ENCODE measurements at regions not wholly inside any gene's neighbourhood (a gene's known extent, or its start where the extent isn't known, plus 50 kb on each side); places are given as distances from the start of the nearest gene placed in this dataset.

DNA sequence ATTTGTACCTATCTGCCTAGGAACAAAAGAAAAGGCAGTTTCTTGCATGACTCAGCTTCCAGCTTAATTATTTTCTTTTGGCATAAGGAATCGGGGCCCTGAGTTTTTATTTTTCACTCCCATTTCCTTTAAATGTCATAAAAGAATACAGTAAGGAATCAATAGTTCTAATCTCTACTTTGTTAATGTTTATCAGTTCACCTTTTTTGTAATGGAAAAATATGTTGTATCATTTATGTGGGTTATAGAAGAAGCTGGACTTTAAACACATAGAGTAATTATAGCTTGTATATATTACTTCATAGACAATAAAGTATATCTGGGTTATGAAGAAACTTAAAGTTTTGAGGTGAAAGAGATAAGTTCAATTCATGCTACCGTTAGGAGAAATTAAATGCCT, 1214.8 kb upstream of the GJE1 start:
- no peak for DNase-seq (ENCODE audit: low read depth in 2 of 2)

DNA sequence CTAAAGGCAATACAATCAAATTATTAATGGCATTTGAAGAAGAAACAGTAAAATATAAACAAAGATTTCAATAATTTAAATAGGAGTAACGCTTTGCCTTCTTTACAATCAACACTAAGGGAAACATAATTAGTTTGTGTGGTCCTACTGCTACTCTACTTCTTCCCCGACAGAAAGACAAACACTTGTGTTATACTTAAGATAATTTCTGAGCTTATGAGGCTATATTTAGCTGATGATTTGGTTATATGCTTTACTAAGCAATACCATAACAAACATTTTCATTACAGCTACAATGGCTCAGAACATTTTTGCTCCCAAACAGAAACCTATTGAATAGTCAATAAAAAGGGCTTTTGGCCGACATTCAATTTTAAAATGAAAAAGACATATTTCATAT, 1217.2 kb upstream of the GJE1 start:
- no peak for DNase-seq (ENCODE audit: low read depth in 2 of 2)

DNA sequence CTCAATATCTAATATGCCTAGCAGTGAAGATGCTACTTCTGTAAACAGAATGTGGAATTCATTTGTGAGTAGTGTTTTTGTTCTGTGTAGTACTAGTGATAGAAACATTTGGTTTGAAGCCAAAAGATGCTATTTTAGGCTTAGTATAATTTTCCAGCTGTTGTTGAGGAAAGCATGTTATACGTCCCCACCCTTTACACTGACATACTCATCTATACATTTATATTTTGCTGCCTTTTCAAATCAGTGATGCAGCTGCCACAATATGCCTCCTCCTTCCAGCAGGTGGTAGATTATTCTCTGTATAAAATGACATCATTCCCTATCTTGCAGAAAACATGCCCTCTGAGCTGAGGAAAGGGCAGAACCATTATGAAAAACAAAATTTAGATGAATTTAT, 1217.6 kb upstream of the GJE1 start:
- DNase-seq (ENCODE audit: low read depth in 2 of 2): no peak

DNA sequence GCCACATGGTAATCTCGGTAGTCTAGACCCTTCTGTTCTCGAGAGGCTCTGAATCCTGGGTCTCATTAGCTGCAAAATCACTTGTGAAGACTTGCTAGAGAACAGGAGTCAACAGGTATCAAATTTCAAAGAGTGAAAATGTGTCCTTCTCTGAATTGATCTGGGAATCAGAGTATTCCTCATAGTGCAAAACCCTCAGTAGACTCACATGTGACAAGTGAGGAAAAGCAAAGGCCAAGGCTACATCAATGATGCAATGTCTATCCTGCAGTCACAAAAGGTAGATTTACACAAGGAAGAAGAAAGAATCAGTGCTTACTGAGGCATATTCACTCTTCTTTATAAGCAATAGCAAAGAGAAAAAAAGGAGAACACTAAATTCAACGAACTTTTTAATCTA, 1220.0 kb upstream of the GJE1 start:
- DNase-seq (ENCODE audit: low read depth in 2 of 2): no peak

DNA sequence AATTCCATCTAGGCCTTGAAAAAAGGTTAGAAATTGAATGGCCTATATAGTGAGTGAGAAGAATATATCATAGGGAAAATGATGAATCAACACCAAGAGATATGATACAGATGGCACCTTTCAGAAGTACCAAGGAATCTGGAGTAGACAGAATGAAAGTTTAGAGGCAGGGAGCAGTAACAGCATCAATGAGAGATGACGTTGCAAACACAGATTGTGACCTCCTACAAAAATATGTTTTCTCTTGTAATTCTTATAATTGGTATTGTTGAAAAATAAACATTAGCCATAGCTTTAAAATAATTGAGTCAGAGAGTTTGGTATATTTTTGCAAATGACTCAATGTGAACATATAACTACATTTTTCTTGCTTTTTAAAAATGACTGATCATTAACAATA, 1223.1 kb upstream of the GJE1 start:
- DNase-seq (ENCODE audit: low read depth in 2 of 2): no peak

DNA sequence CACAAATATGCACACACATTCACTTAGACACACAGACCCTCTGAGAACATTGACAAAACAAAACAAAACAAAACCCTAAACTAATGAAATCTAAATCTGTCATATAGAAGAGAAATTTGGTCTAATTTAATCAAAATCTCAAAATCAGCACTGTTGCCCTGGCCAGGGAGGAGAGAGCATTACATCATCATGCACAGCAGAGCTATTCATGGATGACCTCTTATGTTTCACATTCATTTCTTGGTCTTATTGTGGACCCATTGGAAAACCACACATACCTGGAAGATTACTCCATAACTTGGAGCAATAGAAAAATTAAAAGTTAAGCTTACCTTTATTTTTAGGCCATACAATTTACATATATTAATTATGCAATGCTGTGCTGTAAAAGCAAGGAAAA, 1223.6 kb upstream of the GJE1 start:
- no peak for DNase-seq (ENCODE audit: low read depth in 2 of 2)

DNA sequence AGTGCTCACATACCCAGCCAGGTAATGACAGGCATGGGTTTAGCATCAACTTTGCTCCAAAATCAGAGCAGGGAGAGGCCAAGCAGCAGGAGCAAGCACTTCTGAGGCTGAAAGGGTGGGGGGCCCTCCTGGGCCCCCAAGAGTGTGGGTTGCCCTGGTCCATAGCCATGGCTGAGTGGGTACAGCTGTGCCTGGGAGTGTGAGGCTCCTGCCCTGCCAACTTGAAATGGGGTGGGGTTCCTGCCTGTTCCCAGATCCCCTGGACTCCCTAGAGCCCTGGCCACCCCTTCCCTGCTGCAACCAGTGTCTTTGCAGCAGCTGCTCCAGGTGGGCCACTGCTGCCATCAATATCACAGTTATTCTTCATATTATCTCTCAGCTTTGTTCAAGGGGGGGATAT, 1224.2 kb upstream of the GJE1 start:
- DNase-seq (ENCODE audit: low read depth in 2 of 2): no peak

DNA sequence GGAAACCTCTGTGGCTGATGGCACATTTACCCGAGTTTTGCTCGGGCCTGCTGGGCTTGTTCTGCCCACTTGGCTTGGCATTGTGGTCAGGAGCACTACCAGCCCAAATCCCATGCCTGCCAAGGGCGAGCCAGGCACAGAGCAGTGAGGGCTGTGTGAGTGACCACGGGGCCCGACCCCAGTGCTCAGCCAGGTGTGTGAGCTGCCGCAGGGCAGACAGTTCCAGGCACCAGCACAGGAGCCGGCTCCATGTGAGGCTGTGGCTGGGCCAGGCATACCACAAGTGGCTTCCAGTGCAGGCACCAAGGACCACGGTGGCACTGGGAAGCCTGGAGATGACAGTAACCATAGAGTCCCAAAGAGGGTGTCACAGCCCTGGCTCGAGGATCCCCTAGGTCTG, 1225.5 kb upstream of the GJE1 start:
- no peak for DNase-seq (ENCODE audit: low read depth in 2 of 2)

DNA sequence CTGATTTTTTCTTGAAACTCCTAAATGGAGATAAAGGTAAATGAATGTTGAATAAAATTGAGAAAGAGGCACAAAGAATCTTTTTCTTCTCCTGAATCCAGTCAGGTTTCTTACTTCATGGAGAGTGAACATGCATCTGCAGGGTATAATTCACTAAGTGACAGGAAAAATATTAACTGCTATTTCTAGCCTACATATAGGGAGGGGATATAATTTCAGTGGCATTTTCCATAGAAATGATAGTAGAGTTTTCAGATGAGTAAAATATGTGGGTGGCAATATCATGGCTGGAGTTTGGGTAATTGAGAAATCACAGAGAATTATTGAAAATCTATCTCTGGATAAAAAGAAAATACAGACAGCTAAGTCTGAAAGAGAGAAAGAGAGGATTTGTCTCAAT, 1227.0 kb upstream of the GJE1 start:
- DNase-seq (ENCODE audit: low read depth in 2 of 2): no peak

DNA sequence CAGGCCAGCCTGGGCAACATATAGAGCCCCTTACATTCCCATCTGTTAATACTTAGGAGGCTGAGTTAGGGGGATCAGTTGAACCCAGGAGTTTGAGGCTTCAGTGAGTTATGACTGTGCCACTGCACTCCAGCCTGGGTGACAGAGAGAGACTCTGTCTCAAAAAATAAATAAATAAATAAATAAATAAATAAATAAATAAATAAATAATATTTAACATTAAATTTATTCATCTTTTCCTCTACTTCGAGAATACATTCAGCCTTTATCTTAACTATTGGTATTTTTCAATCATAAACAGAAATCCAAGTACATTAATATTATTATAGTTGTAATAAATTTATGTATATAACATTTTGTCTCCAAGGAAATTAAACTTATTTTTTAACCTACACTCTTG, 1227.7 kb upstream of the GJE1 start:
- DNase-seq (ENCODE audit: low read depth in 2 of 2): no peak

DNA sequence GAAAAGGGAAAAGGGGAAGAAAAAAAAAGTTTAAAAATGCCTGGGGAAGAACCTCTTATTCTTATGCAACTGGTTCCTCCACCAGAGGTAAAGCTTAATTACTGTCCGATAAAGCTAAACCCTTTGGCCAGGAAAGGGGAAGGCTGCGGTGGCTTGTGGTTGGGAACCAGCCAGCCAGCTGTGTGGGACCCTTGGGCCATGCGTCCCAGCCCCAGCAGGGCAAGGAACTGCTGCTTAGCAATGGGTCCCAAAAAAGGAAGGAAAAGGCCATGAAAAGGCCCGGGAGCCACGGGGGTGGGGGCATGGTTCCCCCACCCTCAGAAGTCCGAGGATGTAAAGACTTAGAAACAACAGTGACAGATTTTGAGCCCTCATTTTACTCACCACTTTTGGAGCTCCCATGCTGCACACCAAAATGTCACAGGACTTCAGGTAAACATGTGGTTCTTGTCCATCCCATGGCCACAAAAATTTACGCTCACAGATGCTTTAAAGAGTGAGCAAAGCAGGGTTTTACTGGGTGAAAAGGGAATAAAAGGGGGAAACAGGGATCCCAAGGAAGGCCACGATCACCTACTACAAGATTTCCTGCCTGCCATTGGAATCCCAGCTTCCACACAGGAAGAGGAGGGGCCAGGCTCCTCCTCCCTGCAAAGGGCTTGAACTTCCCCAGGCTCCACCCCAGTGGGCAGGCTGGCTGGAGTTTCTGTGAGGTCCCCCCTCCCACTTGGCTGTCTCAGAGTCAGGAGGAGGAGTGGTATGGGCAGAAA, 1234.7 kb upstream of the GJE1 start:
- DNase-seq (ENCODE audit: low read depth in 2 of 2): no peak

DNA sequence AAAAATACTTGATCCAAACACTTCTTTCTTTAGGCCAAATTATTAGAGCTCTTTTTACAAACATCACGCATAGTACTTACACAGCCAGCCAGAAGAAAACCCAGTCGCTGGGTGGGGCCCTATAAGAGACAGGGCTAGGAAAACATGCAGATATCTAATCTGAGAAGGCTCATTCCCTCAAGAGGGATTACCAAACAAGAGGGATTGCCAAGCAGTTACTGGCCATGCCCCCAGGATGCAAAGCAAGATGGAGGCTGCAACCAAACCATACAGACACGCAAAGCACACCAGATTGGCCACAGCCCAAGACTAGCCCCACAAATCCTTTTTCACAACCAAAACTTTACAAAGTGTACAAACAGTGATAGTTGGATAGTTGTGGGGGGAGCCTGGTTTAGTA, 1235.4 kb upstream of the GJE1 start:
- DNase-seq (ENCODE audit: low read depth in 2 of 2): no peak

DNA sequence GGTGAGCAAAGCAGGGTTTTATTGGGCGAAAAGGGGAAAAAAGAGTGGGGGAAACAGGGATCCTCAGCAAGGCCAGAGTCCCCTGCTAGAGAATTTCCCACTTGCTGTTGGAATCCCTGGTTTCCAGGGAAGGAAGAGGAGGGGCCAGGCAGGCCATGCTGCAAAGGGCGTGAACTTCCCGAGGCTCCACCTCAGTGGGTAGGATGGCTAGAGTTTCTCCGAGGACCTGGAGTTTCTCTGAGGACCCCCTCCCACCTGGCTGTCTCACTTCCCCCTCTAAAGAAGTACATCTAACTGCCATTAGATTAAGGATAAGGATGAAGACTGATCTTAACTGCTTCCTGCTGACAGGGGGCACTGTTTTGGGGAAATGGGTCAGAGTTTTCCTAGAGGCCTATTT, 1239.3 kb upstream of the GJE1 start:
- DNase-seq (ENCODE audit: low read depth in 2 of 2): no peak

DNA sequence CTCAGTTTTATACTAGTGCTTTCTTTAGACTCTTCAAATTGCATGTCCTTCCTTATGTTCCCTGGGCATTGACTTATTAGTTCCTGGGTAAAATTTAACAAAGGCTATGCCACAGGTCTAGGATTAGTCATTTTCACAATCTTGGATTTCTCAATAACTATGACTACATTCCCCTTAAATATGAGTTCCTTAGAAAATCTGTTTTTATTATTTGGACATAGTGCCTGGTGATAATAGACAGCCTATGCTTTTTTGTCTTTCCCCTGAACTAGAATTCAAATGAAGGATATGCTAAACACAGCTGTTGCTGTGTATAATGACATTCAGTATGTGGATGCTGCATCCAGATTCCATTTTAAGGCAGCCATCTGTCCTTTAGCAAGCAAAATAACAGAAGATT, 1252.8 kb upstream of the GJE1 start:
- no peak for DNase-seq (ENCODE audit: low read depth in 2 of 2)

DNA sequence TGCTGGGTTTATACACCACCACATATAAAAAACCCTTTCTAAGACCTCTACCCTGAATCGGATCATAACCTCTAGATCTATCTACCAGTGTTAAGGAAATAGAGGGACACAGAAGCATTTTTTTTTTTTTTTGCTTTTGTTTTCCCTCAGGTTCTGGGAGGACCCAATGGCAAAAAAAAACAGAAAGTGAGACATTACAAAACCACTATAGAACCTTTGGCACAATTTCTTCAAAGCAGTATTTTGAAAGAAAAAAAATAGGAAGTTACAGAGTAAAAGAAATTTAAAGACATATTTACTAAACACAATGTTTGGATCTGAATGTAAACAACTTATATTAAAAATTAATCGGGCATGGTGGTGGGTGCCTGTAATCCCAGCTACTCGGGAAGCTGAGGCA, 1258.7 kb upstream of the GJE1 start:
- no peak for DNase-seq (ENCODE audit: low read depth in 2 of 2)

DNA sequence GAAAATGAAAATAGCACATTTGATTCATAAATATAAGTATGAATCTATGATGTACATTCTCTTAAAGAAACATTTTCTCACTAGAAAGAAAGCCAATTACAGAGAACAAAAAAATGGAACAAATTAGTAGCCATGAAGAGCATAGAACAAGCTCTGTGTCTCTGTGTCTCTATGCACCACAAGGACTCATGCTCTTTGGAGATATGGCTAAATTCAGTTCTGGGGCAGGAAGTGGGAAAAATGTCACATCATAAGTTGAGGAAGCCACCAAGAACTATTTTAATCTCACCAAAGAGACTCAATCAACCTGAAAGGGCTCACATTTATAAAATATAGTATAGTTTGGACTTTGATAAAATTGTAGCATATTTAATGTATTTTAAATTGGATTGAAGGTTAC, 1259.8 kb upstream of the GJE1 start:
- DNase-seq (ENCODE audit: low read depth in 2 of 2): no peak

DNA sequence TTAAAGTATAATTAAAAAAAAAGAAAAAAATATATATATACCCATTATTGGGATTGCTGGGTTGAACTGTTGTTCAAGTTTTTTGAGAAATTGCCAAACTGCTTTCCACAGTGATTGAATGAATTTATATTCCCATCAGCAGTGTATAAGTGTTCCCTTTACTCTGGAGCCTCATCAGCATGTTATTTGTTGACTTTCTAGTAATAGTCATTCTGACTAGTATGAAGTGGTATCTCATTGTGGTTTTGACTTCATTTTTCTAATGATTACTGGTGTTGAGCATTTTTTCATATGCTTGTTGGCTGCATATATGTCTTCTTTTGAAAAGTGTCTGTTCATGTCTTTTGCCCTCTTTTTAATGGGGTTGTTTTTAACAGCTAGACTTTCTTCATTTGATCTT, 1260.8 kb upstream of the GJE1 start:
- no peak for DNase-seq (ENCODE audit: low read depth in 2 of 2)

DNA sequence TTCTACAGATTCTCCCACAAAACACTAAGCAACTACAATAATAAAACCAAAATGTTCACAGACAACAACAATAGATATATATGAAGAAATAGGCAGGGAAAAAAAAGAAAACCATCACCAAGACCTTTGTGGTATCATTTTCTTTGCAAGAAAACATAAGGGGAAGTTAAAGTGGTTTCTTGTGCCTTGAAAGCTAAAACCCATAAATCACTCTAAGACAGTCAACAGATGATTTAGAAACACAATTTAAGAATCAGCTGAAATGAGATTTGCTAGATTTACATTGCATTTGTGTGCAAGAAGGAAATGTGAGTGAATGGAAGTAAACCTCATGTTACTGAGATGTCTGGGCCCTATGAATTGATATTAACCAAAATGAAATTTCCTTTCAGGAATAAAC, 1265.4 kb upstream of the GJE1 start:
- no peak for DNase-seq (ENCODE audit: low read depth in 2 of 2)

DNA sequence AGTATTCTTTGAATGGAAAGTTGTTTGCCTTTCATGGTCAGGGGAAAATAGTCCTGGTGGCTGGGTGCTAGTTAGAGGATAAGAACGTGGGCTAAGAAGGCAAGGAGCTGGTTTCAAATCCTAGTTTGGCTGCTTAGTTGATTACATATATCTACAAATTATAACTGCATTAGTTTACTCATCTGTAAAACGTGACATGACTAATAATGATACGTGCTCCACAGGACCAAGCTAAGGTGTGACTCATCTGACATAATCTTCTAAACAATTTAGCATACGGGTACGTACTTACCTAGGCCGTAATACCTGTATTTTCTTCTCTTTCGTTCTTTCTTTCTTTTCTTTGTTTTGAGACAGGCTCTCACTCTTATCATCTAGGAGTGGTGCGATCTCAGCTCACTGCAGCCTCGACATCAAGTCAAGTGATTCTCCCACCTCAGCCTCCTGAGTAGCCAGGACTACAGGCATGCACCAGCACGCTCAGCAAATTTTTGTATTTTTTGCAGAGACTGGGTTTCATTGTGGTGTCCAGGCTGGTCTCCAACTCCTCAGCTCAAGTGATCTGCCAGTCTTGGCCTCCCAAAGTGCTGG, 1274.2 kb upstream of the GJE1 start:
- DNase-seq (ENCODE audit: low read depth in 2 of 2): peak in 1 of 2 donors; percentile 43

DNA sequence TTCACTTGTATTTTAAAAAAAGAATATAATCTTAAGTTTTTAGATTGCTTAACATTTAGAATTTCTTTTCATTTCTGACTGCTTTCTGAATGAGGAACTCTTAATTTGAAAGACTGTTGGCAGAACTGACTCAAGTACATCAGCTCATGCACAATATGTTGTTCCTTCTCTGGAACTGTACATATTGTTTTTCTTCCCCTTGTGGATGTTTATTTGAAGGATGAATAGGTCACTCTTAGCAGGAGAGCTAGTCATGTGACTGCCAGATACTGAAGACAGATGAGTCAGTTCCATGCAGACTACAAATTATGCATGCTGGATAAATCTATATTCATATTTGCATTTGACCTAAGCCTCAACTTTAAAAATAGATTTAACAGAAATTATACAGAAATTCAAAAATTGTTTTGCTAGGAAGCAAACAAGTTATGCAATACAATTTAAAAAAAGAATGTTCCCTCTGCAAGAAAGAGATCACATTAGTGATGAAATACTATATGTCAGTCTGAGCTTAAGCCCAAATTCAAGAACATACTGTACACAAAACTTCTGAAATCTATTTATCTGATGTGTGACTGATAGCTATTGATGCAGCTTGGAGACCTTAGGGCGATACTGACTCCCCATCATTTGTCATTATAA, 1274.9 kb upstream of the GJE1 start:
- peak in 1 of 2 donors; percentile 90 for DNase-seq (ENCODE audit: low read depth in 2 of 2)

DNA sequence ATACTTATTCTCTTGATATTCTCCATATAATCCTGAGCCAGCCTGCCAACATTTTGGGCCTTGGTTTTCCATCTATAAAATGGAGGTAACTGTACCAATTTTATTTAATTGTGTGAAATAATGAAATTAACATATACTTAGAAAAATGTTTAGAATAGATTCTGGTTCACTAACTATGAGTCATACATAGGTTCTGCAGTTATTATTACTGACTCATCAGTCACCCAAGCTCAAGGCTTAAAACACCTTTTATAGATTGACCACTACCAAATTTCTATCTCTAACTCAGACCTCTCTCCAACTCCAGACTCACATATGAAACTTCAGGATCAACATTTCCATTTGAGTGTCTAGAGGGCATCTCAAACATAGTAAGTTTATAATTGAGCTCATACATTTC, 1277.2 kb upstream of the GJE1 start:
- peak in 1 of 2 donors; percentile 16 for DNase-seq (ENCODE audit: low read depth in 2 of 2)

DNA sequence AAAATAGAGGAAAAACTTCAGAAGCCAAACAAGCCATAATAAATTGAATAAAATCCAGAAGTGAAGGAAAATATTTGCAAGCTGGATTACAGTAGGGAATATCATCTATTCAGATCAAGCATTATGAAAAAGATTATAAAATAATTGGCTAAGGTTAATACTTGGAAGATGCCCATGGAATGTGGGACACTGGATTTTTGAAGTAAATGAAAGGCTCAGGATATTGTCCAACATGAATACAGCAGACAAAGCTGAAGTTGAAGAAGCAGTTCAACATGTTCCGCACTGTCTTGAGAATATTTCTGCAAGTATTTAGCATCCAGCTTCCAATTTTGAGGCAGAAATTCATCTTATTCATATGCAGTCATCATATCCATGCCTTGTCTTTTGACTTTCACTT, 1278.4 kb upstream of the GJE1 start:
- no peak for DNase-seq (ENCODE audit: low read depth in 2 of 2)

DNA sequence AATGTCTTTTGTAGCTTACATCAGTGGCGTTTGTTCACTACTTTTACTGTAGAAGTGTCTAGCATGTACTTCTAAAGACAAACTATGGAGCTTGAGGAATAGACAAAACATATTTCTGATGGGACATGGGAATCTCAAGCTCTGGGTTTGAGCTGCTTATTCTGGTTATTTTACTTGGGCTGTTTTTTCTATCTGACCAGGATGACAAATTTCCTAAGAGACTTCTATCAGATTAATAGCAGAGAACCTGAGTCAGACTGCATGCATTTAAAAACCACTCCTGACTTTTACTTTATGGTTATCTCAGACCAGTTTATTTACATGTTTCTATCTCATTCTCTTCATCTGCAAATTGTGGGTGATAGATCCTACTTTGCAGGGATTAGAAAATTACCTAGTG, 1282.3 kb upstream of the GJE1 start:
- DNase-seq (ENCODE audit: low read depth in 2 of 2): peak in 1 of 2 donors; percentile 44

Data from dermis microvascular lymphatic vessel endothelial cell (primary cell).